Tongue (tissue), 1 donor: ENCODE measurements at regions not wholly inside any gene's neighbourhood (a gene's known extent, or its start where the extent isn't known, plus 50 kb on each side); places are given as distances from the start of the nearest gene placed in this dataset.
"Not testable (repeated sequence)": the region's sequence is repeated elsewhere in the genome, so short reads cannot be mapped to it uniquely, and the experiment has no call there.

Experiments used
- DNase-seq: peaks from one replicate; pipeline ENCODE4 v3.0.0-alpha.2; 2015

DNA sequence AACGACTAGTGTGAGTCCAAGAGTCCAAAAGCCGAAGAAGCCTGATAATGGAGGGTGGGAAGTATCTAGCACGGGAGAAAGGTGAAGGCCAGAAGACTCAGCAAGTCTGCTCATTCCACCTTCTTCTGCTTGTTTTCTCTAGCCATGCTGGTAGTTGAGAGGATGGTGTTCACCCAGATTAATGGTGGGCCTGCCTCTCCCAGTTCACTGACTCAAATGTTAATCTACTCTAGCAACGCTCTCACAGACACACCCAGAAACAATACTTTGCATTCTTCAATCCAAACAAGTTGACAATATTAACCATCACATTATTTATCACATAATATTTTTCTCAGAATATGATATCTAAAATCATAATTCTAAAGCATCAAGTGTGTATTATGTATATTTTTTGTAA lies 1055.1 kb upstream of the PCDH10 start:
- no peak for DNase-seq

DNA sequence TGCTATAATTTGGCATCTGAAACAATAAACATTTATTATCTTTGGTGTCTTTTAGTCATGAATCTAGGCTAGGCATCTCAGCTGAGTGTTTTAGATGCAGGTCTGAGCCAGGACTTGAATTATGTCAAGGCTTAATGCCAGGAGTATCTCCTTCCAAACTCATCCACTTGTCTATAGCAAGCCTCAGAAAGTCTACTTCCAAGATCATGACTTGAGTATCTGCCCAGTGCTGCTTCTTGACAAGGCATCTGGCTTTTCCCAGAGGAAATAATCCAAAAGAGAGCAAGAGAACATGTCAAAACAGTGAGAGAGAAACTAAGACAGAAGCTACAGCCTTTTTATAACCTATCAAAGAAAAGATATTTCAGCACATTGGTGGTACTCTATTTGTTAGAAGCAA lies 1052.1 kb upstream of the PCDH10 start:
- DNase-seq, result peak; percentile 0

DNA sequence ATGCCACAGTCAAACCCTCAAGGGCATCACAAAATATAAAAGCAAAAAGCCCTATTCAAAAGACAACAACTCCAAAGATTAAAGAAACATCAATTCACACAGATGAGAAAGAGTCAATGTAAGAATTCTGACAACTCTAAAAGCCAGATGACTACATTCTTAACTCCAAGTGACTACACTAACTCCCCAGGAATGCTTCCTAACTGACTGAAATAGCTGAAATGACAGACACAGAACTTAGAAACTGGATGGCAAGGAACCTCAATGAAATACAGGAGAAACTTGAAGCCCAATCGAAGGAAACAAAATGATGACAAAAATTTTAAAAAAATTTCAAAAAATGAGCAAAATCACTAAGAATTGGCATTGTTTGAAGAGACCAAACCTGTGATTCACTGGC lies 1047.6 kb upstream of the PCDH10 start:
- no peak for DNase-seq

DNA sequence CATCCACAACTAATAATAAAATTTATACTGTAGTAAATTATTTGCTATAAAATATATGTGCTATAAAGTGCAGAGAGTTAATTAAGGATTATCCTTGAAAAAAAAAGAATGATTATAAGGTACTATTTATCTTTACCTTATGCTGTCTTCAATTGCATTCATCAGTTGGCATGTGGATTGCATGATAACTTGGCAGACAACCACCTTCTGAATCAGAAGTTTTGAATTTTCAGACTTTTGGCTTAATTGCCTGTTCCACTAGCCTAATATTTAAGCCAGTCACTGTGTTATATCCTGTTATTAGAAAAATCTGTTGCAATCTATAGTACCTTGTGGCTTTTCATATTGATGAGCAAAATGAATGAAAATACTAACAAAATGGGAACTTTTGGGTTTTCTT lies 1040.3 kb upstream of the PCDH10 start:
- no peak for DNase-seq

DNA sequence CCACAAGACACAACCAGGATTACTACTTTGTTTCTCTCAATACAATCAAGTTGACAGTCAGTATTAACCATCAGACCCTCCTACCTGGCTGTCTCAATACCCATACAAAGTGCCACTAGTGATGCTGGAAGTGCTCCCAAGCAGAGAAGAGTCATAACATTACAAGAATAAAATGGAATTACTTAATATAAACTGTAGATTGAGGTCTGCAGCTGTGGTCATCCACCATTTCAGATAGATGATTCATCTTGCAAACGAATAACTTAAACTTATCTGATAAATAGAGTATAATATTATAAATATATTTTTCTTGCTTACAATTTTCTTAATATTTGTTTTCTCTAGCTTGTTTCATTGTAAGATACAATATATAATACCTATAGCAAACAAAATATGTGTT lies 1034.2 kb upstream of the PCDH10 start:
- DNase-seq, result no peak

DNA sequence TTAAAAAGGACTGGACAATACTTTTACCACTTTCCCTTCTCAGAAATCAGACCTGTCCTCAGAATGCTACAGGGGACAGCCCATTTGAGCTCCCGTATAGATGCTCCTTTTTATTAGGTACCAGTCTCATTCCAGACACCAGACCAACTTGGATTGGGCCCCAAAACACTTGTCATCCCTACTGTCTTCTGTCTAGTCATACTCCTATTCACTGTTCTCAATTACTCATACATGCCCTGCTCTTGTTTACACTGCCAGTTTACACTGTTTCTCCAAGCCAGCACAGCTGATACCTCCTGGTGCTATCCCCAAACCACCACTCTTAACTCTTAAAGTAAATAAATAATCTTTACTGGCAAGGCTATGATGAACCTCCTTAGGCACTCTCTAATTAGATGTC lies 1026.4 kb upstream of the PCDH10 start:
- not testable (repeated sequence) for DNase-seq

DNA sequence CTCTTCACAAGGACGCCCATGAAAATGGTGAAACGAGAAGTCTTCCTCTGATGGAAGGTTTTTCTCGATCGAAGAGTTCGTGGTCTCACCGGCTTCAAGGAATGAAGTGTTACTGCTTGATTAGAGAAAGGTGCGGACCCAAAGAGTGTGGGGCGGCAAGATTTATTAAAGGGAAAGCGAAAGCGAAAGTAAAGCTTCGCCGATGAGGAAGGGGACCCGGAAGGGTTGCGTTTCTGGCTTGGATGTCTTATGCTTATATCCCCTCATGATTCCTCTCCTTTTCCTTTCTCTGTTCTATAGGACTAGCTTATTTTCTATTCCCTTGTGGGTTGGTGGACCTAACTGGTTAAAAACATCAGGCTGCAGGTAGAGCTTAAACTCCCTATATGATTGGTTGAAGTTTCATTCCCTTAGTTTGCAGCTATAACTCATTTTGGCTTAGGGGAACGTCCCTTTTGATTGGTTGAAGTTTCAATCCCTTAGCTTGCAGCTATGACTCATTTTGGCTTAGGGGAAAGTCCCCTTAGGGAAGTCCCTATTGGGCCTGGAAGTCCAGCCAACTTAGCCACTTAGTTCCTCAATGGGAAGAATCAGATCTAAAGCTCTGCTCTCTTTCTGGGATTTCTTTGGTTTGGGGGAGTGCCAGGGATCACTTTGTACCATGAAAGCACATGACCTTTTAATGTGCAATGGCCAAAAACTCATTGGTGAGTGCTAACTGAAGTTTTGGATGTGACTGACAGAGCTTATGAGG lies 1025.0 kb upstream of the PCDH10 start:
- DNase-seq, result no peak

DNA sequence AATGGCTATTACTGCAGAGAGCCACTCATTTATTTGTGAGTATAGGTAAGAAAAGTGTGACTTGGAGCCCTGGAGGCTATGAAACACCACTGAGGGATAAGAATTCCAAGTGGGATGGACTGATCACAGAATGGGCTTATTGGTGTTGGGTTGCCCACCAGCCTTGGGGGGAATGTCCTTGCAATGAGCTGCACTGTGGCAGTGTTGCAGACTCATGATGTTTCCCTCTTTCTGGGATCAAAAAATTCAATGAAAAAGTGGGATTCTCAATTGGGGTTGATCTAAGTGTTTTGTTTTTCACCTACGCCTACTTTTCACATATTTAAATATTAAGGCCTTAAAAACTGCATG lies 1024.5 kb upstream of the PCDH10 start:
- no peak for DNase-seq

DNA sequence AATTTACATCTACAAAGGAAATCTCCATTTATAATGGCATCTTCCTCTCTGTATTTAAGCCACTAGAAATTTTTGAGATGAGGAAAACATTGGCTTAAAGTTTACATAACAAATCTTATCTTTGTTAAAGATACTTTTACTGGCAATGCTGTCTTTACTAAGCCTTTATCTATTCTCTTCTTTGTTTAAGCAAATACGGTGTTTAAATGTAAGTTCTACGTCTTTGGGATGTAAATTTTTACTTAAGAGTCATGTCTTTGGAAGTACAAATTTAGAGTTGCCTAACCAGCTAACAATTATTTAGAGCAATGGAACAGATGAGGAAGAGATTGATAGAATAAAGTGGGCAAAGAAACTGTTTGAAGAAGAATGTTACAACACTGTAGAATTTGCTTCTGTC lies 1024.0 kb upstream of the PCDH10 start:
- no peak for DNase-seq

DNA sequence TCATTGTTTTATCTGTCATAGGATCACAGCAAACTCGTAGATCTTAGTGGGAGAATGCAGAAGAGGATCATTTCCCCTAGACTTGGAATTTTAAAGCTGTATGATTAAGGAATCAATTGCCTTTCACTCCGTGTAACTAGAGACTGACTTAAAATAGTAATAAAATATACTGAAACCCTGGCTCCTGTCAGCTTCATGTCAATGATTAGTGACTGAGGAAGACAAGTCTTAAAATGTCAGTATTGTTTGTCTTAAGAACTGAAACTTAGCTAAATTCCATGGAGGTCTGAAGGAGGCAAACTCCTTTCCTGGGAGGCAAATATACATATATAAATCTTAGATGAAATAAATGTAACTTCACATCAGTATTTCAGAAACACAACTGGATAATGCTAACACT lies 1016.7 kb upstream of the PCDH10 start:
- DNase-seq, result no peak

DNA sequence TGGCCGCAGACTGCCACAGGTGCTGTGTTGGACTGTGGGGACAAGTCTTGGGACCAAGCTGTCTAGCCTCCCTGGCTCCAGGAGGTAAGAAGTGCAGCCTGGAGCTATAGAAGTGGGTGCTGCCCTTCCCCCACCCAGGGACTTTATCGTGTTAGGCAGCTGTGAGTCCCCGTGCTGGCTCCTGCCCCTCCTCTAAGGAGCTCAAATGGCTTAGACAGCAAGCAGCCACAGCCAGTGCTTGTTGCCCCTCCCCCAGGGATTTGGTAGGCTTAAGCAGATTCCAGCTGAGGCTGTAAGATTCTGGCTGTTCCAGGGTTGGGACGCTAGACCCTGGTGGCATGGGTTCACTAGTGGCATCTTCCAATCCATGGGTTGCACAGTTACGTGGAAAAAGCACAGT lies 979.4 kb upstream of the PCDH10 start:
- no peak for DNase-seq

DNA sequence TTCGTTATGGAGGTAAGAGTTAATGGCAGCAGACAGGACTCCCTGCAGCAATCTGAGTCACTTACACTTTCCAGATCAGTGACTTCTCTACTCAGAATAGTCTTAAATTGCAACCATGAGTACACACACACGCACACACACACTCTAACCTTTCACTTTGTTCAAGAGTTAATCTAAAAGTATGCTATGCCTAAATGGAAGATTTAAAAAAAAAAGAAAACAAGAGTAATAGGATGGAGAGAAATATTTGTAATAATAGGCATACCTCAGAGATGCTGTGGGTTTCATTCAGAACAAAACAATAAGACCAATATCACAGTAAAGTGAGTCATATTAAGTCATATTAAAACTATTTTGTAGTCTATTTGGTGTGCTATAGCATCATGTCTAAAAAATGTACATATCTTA lies 969.1 kb upstream of the PCDH10 start:
- DNase-seq, result no peak

DNA sequence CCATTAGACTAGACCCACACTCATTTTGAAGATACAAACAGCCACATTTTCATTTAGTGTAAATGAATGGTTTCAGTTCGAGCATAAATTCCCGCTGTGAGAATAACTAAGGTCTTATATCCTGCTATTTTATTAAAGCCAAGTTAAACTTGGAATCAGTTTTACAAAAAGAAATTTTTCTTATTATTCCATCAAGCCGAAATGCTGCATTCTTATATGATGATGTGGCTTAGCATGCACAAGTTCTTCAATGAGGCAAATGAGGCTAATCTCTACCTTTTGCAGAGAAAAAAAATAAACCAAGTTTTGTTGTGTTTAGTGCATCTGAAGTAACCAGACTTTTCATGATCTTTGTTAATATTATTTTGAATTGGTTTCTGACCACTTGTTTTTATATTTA lies 953.9 kb upstream of the PCDH10 start:
- no peak for DNase-seq

DNA sequence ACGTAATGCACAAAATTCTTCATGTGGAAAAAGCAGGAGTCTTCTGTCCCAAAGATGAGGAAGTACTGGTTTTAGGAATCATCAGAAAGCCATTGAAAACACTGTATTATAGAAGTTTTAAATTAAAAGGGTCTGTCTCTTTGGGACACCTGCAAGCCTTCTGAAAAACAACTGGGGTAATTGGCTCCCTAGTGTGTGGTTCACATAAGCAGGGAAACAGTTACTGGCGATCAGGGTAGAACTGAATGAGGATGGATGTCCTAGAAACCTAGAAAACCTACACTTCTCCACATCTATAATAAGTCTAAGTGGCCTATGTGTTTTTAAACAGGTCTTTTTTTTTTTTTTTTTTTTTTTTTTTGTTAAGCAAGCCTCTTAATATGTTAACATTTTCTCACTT lies 945.5 kb upstream of the PCDH10 start:
- no peak for DNase-seq

DNA sequence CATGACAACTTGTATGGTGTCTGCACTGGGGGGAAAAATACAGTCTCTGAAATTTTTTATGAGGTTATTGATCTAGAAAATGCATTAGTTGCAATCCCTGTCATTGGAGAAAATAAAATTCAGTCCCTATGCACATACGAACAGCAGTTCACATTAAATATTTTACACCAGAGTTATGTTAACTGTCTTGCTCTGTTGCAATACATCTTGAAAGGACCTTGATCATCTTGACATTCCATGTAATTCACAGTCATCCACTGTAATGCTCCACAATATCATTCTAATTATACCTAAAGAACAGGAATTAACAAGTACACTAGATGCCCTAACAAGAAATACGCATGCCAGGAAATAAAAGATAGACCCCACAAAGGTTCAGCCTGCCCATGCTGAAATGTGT lies 934.6 kb upstream of the PCDH10 start:
- DNase-seq, result no peak

DNA sequence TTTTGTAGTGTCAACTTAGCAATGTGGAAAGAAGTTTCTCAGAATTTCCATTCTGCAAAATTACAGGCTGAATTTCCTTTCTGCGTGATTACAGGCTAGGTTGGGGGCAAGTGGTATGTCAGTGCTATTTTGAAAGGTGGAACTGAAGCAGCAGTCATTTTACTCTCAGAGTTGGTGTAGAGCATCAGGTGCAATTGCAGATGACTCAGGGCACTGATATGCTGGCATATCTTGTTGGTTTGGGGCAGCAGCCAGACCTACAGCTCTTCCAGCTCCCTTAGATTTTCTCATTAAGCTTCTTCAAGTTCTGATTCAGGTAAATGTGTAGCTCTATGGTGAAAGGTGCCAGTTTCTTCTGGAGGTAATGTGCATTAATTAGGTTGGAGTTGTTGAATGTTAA lies 930.7 kb upstream of the PCDH10 start:
- DNase-seq, result no peak

DNA sequence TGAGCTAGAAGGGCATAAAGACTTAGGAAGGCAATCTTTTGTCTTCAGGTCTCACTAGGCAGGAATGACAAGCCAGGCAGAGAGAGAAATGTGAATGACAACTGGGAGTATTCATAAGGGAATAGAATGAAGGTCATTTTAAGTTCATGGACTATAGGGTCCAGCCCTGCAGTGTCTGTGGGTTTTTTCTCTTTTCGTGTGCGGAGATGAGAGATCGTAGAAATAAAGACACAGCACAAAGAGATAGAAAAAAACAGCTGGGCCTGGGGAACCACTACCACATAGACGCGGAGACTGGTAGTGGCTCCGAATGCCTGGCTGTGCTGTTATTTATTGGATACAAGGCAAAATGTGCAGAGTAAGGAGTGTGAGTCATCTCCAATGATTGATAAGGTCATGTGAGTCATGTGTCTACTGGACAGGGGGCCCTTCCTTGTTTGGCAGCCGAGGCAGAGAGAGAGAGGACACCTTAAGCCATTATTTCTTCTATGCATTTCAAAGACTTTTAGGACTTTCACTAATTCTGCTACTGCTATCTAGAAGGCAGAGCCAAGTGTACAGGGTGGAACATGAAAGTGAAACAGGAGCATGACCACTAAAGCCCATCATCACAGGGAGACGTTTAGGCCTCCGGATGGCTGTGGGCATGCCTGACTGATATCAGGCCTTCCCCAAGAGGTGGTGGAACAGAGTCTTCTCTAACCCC lies 921.8 kb upstream of the PCDH10 start:
- no peak for DNase-seq

DNA sequence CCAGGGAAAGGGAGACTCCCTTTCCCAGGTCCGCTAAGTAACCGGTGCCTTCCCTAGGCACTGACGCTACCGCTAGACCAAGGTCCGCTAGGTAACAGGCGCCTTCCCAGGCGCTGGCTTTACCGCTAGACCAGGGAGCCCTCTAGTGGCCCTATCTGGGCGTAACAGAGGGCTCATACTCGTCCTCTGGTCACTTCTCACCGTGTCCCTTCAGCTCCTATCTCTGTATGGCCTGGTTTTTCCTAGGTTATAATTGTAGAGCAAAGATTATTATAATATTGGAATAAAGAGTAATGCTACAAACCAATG lies 921.3 kb upstream of the PCDH10 start:
- peak; percentile 4 for DNase-seq

DNA sequence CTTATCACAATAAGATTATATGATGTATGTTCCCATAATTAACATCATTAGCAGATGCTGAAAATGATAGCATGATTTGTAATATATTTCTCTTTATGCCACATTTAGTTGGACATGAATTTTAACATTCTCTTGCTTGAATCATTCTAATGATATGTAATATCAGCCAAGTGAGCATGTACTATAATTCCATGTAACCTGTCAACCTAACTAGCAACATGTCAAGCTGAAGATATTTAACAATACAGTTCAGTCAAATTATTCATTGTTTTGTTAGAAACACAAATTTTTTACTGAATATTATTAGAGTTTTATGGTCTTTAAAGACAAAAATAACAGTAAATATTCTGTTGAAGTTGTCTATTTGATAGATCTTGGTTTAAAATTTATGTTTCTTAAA lies 920.4 kb upstream of the PCDH10 start:
- DNase-seq, result no peak

DNA sequence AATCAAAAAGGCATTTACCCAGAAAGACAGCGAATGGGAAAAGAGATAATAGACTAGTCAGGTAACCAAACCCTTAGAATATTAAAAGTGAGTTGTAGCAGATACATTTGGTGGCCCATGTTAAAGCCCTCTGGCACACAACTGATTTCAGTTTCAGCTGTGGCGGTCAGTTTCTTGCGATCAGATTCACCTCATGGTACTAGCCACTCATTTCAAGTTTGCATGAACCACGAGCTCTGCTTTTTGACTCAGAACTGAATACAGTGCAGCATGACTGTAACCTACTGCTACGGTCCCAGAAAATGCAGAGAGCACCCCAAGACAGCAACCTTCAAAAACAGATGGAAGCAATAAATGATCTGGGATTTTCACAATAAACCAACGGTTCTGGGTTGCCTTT lies 919.1 kb upstream of the PCDH10 start:
- DNase-seq, result no peak

DNA sequence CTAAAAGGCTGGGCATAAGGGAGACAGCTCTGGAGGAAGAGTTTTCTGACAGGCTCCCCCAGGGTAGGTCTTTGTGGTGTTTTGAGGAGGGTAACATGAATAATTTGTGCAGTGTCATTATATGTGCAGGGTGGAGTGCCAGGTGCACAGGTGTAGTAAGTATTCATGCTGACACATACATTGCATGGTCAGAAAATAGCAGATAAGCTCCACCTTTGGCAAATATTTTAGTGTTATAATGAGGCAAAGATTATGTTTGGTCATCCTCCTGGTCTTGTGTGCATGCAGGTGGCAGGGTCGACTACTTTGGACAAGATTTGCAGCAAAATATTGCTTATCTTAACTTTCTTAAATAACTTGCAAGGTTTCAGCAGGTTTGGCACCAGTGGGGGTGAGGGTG lies 910.4 kb upstream of the PCDH10 start:
- no peak for DNase-seq

DNA sequence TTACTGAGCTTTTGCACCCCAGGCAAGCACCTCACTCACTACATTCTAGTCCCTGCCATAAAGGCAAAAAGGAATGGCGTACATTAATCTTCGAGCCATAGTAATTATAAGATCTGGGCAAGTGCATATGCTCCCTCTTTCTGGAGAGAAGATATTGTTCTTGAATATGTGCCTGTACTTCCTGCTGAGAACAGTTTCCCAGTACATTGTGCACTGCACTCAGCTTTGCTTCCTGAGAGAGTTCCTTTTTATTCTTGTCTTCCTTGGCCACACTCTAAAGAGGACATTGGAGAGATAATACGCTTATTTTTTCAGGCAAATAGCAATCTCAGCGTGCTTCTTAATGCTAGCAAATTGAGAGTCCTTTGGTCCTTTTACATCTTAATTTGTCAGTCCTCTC lies 909.0 kb upstream of the PCDH10 start:
- no peak for DNase-seq

DNA sequence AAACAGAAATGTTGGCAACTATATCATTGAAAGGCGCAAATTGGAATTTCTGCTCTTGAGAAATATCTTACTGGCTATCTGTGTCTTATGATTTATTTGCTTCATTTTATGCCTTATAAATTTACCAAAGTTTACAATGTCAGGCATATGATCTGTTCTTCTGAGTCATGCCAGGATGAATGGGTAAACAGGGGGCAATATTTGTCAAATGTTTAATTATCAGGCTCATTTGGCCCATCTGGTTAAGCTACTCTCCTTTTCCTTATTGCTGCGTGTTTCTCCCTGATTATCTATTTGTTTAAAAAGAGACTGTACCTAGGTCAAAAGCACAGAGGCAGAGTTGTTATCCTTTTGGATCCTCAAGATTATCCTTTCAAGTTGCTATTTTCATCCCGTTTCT lies 903.8 kb upstream of the PCDH10 start:
- DNase-seq, result no peak

DNA sequence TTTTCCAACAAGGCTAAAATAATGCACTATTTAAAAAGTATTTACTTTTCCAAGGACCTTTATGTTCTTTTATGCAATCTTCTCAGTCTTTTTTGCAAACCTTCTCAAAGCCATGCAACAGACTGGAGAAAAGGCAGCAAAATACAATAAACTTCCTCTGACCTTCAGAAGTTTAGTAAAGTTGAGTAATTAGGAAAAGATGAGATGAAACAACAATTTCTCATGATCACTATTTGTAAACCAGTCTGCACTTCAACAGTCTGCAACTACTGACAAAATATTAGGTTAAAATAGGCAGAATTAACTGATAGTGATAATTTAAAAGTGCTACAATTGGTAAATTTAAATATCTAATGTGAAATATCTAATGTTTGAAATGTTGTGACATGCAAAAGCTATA lies 884.9 kb upstream of the PCDH10 start:
- DNase-seq, result no peak

DNA sequence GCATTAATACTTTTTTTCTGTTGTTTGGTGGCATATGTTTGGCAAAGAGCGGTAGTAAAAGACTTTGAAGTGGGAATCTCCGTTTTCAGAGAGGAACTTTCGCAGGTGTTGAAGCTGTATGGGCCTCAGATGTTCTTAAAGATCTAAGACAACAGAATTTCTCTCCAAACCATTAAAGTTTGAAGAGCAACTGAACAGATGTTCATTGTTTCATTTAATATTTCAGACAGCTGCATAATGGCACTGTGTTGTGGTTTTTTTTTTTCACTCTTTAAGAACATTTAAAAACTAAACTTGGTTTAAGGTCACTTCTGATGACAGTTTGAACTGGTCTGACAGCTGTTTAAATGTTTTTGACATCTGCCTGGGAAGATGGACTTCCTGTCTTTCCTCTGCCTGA lies 882.7 kb upstream of the PCDH10 start:
- peak; percentile 45 for DNase-seq
